GM19463 (cell line): ENCODE measurements at regions not wholly inside any gene's neighbourhood (a gene's known extent, or its start where the extent isn't known, plus 50 kb on each side); places are given as distances from the start of the nearest gene placed in this dataset.

Source experiments
- ATAC-seq: cut with Tn5 transposase; IDR thresholded peaks from one replicate; pipeline ENCODE4 v1.9.1; 2021; ENCODE audit warnings: mild to moderate bottlenecking, moderate library complexity; ENCODE audit not compliant: unreplicated experiment

GRCh38 chr12:3999904-4000303, 126.7 kb upstream of the PARP11 start:
- ATAC-seq = no peak

- ATAC-seq = no peak
Measured at GRCh38 chr12:3998968-3999792, 126.0 kb upstream of the PARP11 start.

- ATAC-seq = no peak
Measured at GRCh38 chr12:3998397-3998796, 125.2 kb upstream of the PARP11 start.

- no peak for ATAC-seq
Measured at GRCh38 chr12:3996322-3996721, 123.1 kb upstream of the PARP11 start.

GRCh38 chr12:3995306-3995705, 122.1 kb upstream of the PARP11 start:
- no peak for ATAC-seq

GRCh38 chr12:3994500-3994899, 121.3 kb upstream of the PARP11 start:
- ATAC-seq = no peak

- ATAC-seq = no peak
Measured at GRCh38 chr12:3992945-3993344, 119.7 kb upstream of the PARP11 start.

GRCh38 chr12:3991798-3992580, 118.8 kb upstream of the PARP11 start:
- ATAC-seq = no peak

- ATAC-seq = no peak
Measured at GRCh38 chr12:3990501-3991280, 117.5 kb upstream of the PARP11 start.

- no peak for ATAC-seq
Measured at GRCh38 chr12:3989218-3989550, 116.0 kb upstream of the PARP11 start.

GRCh38 chr12:3988519-3989217, 115.5 kb upstream of the PARP11 start:
- ATAC-seq = no peak

GRCh38 chr12:3987571-3987970, 114.4 kb upstream of the PARP11 start:
- ATAC-seq = no peak

- no peak for ATAC-seq
Measured at GRCh38 chr12:3980504-3981272, 107.5 kb upstream of the PARP11 start.

GRCh38 chr12:3977621-3978020, 104.4 kb upstream of the PARP11 start:
- ATAC-seq = no peak

- no peak for ATAC-seq
Measured at GRCh38 chr12:3976351-3976938, 103.2 kb upstream of the PARP11 start.

GRCh38 chr12:3975652-3976051, 102.5 kb upstream of the PARP11 start:
- ATAC-seq = no peak

GRCh38 chr12:3974883-3975282, 101.7 kb upstream of the PARP11 start:
- ATAC-seq = no peak

- ATAC-seq = no peak
Measured at GRCh38 chr12:3973973-3974644, 100.9 kb upstream of the PARP11 start.

GRCh38 chr12:3973269-3973884, 100.2 kb upstream of the PARP11 start:
- ATAC-seq = no peak
